BE2C (cell line): ENCODE measurements at regions not wholly inside any gene's neighbourhood (a gene's known extent, or its start where the extent isn't known, plus 50 kb on each side); places are given as distances from the start of the nearest gene placed in this dataset.

Experiments used
- DNase-seq: peaks from one replicate; pipeline ENCODE4 v3.0.0-alpha.2; 2020
- H3K27me3 ChIP-seq: fragments of 250-450 bp; sonication (Bioruptor Pico); 2 replicates; pipeline ENCODE4 v1.5.1; 2020; ENCODE audit warnings: mild to moderate bottlenecking
- H3K36me3 ChIP-seq: fragments of 250-450 bp; sonication (Bioruptor Pico); 2 replicates; pipeline ENCODE4 v1.5.1; 2020; ENCODE audit warnings: mild to moderate bottlenecking
- H3K4me1 ChIP-seq: fragments of 250-450 bp; sonication (Bioruptor Pico); 2 replicates; pipeline ENCODE4 v1.5.1; 2020
- H3K4me3 ChIP-seq: 2 replicates; pipeline ENCODE4 v1.5.1; 2011; ENCODE audit warnings: low read depth, low read length
- H3K9me3 ChIP-seq: fragments of 250-450 bp; sonication (Bioruptor Pico); 2 replicates; pipeline ENCODE4 v1.5.1; 2020
- TF ChIP-seq, protein P1 (sequence below): IDR thresholded peaks from 2 replicates; pipeline ENCODE4 v1.5.1; 2012; ENCODE audit warnings: mild to moderate bottlenecking, low read depth, low read length

DNA sequence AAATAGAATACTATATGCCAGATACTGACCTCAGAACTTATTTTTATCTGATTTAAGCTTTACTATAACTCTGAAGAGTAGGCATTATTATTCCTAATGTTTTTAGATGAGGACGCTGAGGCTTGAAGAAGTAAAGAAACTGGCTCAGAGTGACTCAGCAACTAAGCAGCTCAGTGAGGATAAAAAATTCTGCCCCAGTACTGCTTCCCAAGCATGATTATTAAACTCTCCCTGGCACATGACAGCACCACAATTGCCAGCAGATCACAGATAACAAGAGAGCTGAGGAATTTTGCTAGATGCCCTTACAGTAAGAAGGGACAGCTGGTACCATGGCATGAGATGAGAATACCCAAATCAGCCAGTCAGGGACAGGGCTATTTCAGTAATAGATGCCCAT lies 219.4 kb downstream of the NKX6-1 start:
- TF ChIP-seq, protein P1, sequence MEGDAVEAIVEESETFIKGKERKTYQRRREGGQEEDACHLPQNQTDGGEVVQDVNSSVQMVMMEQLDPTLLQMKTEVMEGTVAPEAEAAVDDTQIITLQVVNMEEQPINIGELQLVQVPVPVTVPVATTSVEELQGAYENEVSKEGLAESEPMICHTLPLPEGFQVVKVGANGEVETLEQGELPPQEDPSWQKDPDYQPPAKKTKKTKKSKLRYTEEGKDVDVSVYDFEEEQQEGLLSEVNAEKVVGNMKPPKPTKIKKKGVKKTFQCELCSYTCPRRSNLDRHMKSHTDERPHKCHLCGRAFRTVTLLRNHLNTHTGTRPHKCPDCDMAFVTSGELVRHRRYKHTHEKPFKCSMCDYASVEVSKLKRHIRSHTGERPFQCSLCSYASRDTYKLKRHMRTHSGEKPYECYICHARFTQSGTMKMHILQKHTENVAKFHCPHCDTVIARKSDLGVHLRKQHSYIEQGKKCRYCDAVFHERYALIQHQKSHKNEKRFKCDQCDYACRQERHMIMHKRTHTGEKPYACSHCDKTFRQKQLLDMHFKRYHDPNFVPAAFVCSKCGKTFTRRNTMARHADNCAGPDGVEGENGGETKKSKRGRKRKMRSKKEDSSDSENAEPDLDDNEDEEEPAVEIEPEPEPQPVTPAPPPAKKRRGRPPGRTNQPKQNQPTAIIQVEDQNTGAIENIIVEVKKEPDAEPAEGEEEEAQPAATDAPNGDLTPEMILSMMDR: no peak
- peaks cover 14% of the 10 kb centered on the region for H3K4me1 ChIP-seq
- DNase-seq: no peak
- no peaks in the 10 kb centered on the region for H3K27me3 ChIP-seq
- no peak overlapping the region for H3K4me3 ChIP-seq
- H3K9me3 ChIP-seq: no peaks in the 10 kb centered on the region
- no peaks in the 10 kb centered on the region for H3K36me3 ChIP-seq

DNA sequence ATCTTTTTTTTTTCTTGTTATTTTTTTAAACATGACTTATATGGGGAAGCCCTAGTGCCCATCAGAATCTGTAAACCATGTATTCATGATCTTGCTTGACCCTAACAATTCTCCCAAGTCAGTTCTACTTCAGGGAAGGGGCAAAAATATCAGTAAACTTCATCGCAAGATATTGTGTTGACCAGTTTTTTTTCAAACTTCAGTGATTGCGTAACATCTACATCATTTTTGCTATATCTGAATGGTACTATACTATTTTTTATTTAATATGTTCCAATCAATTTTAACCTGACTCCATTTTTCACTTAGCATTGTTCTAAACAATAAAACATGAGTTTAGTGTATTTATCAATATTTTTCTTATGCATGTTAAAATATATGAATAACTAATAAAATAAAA lies 221.2 kb downstream of the NKX6-1 start:
- Histone ChIP-seq H3K9me3 (no peaks in the 10 kb centered on the region), H3K4me1 (peaks cover 11% of the 10 kb centered on the region), H3K27me3 (no peaks in the 10 kb centered on the region), H3K36me3 (no peaks in the 10 kb centered on the region), H3K4me3 (no peak overlapping the region)
- TF ChIP-seq, protein P1: no peak
- DNase-seq: no peak

DNA sequence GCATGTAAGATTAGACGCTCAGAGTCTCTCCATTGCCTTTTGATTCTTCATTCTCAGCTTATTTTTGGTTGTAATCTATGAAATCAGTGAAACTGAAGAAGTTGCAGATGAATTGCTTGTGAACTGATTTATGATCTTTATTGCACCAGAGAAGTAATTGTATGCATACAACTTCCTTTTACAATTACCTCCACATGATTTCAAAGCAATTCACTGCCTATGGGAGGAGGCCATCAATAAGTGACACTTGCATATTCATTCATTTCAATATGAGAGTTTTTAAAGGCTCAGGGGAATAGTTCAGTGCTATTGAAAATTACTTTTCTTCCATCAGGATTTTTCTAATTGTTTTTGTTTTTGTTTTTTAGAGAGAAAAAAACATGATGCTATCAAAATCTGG lies 222.3 kb downstream of the NKX6-1 start:
- peaks cover 14% of the 10 kb centered on the region for H3K4me1 ChIP-seq
- H3K9me3 ChIP-seq: no peaks in the 10 kb centered on the region
- H3K36me3 ChIP-seq: no peaks in the 10 kb centered on the region
- H3K4me3 ChIP-seq: no peak overlapping the region
- no peak for DNase-seq
- TF ChIP-seq, protein P1: no peak
- H3K27me3 ChIP-seq: no peaks in the 10 kb centered on the region

DNA sequence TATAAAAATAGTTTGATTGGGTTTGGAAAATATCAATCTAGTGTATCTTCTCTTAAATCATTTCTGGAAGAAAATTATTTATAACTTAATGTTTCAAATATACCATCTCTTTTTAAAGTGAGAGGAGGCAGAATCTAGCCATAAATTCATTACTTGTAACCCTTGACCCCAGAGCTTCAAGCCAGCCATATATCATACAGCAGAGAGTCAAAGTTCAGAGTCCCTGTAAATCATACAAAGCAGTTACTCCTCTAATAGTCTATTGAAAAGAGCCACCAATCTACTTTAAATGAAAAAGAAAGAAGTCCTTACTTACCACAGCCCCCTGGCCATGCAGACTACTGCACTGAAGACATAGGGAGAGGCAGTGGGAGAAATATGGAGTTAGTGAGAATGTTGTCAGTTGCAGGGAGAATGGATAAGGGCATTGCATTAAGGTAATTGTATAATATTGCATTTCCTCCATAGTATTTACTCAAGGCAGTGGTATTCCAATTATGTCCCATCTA lies 229.5 kb downstream of the NKX6-1 start:
- no peaks in the 10 kb centered on the region for H3K27me3 ChIP-seq
- H3K36me3 ChIP-seq: no peaks in the 10 kb centered on the region
- no peak overlapping the region for H3K4me3 ChIP-seq
- H3K4me1 ChIP-seq: peaks cover 11% of the 10 kb centered on the region
- H3K9me3 ChIP-seq: no peaks in the 10 kb centered on the region
- TF ChIP-seq, protein P1: no peak
- no peak for DNase-seq

DNA sequence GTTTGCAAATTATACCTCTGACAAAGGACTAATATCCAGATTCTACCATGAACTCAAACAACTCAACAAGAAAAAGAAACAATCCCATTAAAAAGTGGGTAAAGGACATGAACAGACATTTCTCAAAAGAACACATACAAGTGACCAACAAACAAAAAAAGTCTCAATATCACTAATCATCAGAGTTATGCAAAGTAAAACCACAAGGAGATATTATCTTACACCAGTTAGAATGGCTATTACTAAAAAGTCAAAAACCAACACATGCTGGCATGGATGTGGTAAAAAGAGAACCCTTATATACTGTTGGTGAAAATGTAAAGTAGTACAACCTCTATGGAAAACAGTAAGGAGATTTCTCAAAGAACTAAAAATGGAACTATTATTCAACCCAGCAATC lies 234.4 kb downstream of the NKX6-1 start:
- no peaks in the 10 kb centered on the region for H3K9me3 ChIP-seq

DNA sequence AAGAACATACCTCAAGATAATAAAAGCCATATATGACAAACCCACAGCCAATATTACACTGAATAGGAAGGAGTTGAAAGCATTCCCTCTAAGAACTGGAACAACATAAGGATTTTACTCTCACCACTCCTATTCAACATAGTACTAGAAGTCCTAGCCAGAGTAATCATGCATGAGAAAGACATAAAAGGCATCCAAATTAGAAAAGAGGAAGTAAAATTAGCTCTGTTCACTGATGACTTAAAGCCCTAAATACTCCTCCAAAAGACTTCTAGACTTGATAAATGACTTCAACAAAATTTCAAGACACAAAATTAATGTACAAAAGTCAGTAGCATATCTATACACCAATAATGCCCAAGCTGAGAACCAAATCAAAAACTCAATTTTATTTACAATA lies 235.7 kb downstream of the NKX6-1 start:
- H3K9me3 ChIP-seq: no peaks in the 10 kb centered on the region
- TF ChIP-seq, protein P1: no peak
- no peak for DNase-seq
- no peak overlapping the region for H3K4me3 ChIP-seq
- H3K4me1 ChIP-seq: peaks cover 4% of the 10 kb centered on the region
- H3K27me3 ChIP-seq: no peaks in the 10 kb centered on the region
- H3K36me3 ChIP-seq: no peaks in the 10 kb centered on the region

More for the DNA sequence above, 234.4 kb downstream of the NKX6-1 start:
- H3K36me3 ChIP-seq: no peaks in the 10 kb centered on the region
- no peaks in the 10 kb centered on the region for H3K27me3 ChIP-seq
- DNase-seq: no peak
- peaks cover 4% of the 10 kb centered on the region for H3K4me1 ChIP-seq
- no peak overlapping the region for H3K4me3 ChIP-seq
- TF ChIP-seq, protein P1: no peak
